Ishikawa (cell line): ENCODE measurements at regions not wholly inside any gene's neighbourhood (a gene's known extent, or its start where the extent isn't known, plus 50 kb on each side); places are given as distances from the start of the nearest gene placed in this dataset.

Experiments
- CEBPB ChIP-seq: IDR thresholded peaks from 2 replicates; pipeline ENCODE4 v1.6.1; 2012
- CREB1 ChIP-seq: IDR thresholded peaks from 2 replicates; pipeline ENCODE4 v1.6.1; 2012; ENCODE audit warnings: low read depth
- EGR1 ChIP-seq: IDR thresholded peaks from 2 replicates; pipeline ENCODE4 v1.6.1; 2012
- EP300 ChIP-seq: IDR thresholded peaks from 2 replicates; pipeline ENCODE4 v1.6.1; 2012; ENCODE audit warnings: borderline replicate concordance
- FOXM1 ChIP-seq: IDR thresholded peaks from 2 replicates; pipeline ENCODE4 v1.6.1; 2012; ENCODE audit warnings: low read depth, borderline replicate concordance
- RAD21 ChIP-seq: IDR thresholded peaks from 2 replicates; pipeline ENCODE4 v1.6.1; 2012; ENCODE audit warnings: low read depth
- TAF1 ChIP-seq: IDR thresholded peaks from 2 replicates; pipeline ENCODE4 v1.6.1; 2012; ENCODE audit warnings: low read depth, mild to moderate bottlenecking
- TCF12 ChIP-seq: IDR thresholded peaks from 2 replicates; pipeline ENCODE4 v1.6.1; 2012; ENCODE audit warnings: low read depth
- TEAD4 ChIP-seq: IDR thresholded peaks from 2 replicates; pipeline ENCODE4 v1.6.1; 2012
- TF ChIP-seq, protein P1 (sequence below): IDR thresholded peaks from 2 replicates; pipeline ENCODE4 v1.6.1; 2012; ENCODE audit warnings: low read depth, mild to moderate bottlenecking
- TF ChIP-seq, protein P2 (sequence below): IDR thresholded peaks from 2 replicates; pipeline ENCODE4 v1.6.1; 2012
- TF ChIP-seq, protein P3 (sequence below): IDR thresholded peaks from 2 replicates; pipeline ENCODE4 v1.6.1; 2012

DNA sequence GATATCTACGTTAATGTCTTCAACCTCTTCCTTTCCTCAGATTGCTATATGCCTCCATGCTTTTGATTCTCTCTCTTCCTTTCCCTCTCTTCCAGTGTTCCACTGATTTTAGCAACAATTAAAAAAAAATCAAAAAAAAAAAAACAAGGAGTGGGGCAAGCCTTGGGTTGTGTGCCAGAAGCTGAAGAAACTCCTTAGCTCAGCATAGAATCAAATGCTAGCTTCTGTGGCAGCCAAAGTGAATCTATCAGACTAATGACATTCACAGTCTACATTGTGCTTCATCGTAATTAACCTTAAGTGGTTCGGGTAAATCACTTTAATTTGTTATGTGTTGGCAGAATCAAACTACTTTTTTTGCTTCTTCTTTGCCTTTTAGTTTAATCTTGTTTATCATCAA, 237.3 kb downstream of the TMEM167A start:
- TF ChIP-seq TCF12 (no peak), RAD21 (no peak), EP300 (no peak), TAF1 (no peak), FOXM1 (no peak), EGR1 (no peak), CREB1 (no peak), CEBPB (no peak), TEAD4 (no peak)
- TF ChIP-seq, protein P1, sequence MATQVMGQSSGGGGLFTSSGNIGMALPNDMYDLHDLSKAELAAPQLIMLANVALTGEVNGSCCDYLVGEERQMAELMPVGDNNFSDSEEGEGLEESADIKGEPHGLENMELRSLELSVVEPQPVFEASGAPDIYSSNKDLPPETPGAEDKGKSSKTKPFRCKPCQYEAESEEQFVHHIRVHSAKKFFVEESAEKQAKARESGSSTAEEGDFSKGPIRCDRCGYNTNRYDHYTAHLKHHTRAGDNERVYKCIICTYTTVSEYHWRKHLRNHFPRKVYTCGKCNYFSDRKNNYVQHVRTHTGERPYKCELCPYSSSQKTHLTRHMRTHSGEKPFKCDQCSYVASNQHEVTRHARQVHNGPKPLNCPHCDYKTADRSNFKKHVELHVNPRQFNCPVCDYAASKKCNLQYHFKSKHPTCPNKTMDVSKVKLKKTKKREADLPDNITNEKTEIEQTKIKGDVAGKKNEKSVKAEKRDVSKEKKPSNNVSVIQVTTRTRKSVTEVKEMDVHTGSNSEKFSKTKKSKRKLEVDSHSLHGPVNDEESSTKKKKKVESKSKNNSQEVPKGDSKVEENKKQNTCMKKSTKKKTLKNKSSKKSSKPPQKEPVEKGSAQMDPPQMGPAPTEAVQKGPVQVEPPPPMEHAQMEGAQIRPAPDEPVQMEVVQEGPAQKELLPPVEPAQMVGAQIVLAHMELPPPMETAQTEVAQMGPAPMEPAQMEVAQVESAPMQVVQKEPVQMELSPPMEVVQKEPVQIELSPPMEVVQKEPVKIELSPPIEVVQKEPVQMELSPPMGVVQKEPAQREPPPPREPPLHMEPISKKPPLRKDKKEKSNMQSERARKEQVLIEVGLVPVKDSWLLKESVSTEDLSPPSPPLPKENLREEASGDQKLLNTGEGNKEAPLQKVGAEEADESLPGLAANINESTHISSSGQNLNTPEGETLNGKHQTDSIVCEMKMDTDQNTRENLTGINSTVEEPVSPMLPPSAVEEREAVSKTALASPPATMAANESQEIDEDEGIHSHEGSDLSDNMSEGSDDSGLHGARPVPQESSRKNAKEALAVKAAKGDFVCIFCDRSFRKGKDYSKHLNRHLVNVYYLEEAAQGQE = no peak
- TF ChIP-seq, protein P2, sequence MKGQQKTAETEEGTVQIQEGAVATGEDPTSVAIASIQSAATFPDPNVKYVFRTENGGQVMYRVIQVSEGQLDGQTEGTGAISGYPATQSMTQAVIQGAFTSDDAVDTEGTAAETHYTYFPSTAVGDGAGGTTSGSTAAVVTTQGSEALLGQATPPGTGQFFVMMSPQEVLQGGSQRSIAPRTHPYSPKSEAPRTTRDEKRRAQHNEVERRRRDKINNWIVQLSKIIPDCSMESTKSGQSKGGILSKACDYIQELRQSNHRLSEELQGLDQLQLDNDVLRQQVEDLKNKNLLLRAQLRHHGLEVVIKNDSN = no peak
- TF ChIP-seq, protein P3, sequence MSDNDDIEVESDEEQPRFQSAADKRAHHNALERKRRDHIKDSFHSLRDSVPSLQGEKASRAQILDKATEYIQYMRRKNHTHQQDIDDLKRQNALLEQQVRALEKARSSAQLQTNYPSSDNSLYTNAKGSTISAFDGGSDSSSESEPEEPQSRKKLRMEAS = no peak
